ENCODE measurements at regions not wholly inside any gene's neighbourhood (a gene's known extent, or its start where the extent isn't known, plus 50 kb on each side); places are given as distances from the start of the nearest gene placed in this dataset.

DNA sequence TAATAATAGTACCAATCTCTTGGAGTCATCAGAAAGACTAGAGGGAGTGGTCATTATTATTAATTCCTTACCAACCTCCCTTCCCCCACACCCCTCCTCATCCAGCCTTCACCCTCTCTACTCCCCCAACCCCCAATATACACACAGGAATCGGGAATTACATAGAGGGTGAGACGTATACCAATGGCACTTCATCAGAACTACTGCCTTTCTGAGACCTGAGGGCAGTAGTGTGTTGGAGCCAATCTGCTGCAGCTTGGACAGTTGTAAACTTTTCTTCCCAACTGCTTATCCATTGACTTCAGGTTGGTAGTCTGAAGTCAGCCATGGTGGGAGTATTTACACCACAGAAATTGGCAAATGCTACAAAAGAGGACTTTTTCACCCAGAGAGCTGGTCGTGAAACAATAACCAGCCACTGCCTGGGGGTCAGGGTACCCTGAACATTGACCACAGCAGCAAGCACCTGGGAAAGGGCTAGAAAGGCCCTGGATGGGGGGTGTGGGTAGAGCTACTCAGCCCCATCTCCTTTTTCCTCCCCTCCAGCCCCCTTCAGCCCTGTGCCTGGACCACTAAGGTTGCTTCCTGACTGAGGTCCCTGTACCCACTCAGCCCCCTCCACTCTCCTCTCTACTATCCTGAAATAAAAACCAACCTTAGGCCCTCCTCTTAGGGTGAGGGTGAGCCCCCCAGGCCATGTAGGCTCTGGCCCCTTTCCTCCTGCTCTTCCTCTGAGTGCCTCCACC, 161.5 kb downstream of the MRPL14 start (continued):
- TF ChIP-seq, protein P1, sequence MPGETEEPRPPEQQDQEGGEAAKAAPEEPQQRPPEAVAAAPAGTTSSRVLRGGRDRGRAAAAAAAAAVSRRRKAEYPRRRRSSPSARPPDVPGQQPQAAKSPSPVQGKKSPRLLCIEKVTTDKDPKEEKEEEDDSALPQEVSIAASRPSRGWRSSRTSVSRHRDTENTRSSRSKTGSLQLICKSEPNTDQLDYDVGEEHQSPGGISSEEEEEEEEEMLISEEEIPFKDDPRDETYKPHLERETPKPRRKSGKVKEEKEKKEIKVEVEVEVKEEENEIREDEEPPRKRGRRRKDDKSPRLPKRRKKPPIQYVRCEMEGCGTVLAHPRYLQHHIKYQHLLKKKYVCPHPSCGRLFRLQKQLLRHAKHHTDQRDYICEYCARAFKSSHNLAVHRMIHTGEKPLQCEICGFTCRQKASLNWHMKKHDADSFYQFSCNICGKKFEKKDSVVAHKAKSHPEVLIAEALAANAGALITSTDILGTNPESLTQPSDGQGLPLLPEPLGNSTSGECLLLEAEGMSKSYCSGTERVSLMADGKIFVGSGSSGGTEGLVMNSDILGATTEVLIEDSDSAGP (CRISPR knock-in tag; IDR thresholded peaks at IDR 0.05) = no peak
- TF ChIP-seq ZNF354B (CRISPR knock-in tag; IDR thresholded peaks at IDR 0.05) = no peak
- 0 out of 4 replicates have a peak, but pooled peaks of 1 of the 2 experiments have one; percentile 38 for TF ChIP-seq MAZ (CRISPR knock-in tag; conservative IDR thresholded peaks at IDR 0.05 in 1 of 2, IDR thresholded peaks at IDR 0.05 in 1 of 2)
- TF ChIP-seq DMBX1 (CRISPR knock-in tag; IDR thresholded peaks at IDR 0.05; ENCODE audit: borderline replicate concordance) = 0 out of 2 replicates have a peak, but pooled peaks have one; percentile 28
- TF ChIP-seq SREBF1 (IDR thresholded peaks at IDR 0.05; ENCODE audit: borderline replicate concordance, low read depth, low read length) = no peak
- TF ChIP-seq CREBBP (IDR thresholded peaks at IDR 0.05; ENCODE audit: low read depth, low read length) = no peak
- TF ChIP-seq NR1H2 (CRISPR knock-in tag; IDR thresholded peaks at IDR 0.05) = no peak
- TF ChIP-seq BDP1 (IDR thresholded peaks at IDR 0.05; ENCODE audit: insufficient read depth, insufficient read length) = no peak
- TF ChIP-seq NFE2L1 (tag; IDR thresholded peaks at IDR 0.05; ENCODE audit: borderline replicate concordance, low read depth) = no peak
- TF ChIP-seq POLR2A (conservative IDR thresholded peaks at IDR 0.05) = peak; percentile 41; the same call in 1 of the 2 replicates
- no peak for TF ChIP-seq ZNF445 (CRISPR knock-in tag; IDR thresholded peaks at IDR 0.05; ENCODE audit: low read depth)

Measured in K562 (cell line).